ENCODE measurements at regions not wholly inside any gene's neighbourhood (a gene's known extent, or its start where the extent isn't known, plus 50 kb on each side); places are given as distances from the start of the nearest gene placed in this dataset.

DNA sequence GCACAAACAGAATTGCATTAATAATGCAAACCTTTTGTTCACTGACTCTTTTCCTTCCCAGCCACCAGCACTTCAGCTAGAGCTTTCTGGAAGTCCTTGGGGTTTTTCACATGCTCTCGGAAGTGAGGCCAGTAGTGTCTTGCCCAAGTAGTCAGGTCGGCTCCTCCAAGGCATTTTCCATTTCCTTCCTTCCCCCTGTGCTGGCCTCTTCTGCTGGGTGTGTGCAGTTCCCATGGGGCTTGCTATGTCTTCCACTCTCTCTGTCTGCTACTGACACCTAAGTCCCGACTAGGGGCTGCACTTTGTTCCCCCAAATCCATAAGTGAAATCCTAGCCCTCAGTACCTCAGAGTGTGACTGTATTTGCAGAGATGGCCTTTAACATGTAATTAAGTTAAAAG is 175.6 kb upstream of the BMPER start:
- no peak for DNase-seq

DNA sequence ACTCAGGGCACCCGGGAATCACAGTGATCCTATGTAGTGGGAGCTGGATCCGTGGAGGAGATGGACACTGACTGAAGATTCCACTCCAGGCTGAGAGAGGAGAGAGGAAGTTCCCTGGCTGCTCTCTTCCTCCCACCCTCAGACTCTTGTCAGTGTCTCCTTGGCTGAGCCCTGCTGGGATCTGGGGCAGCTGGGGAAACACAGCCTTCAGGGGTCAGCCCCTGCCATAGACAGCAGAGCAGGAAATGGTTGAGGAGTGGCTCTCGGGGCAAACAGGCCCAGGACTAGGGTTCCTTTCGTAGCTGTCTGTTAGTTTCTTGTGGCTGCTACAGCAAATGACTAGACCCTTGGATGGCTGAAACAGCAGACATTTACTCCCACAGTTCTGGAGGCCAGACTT is 174.4 kb upstream of the BMPER start:
- DNase-seq = no peak

DNA sequence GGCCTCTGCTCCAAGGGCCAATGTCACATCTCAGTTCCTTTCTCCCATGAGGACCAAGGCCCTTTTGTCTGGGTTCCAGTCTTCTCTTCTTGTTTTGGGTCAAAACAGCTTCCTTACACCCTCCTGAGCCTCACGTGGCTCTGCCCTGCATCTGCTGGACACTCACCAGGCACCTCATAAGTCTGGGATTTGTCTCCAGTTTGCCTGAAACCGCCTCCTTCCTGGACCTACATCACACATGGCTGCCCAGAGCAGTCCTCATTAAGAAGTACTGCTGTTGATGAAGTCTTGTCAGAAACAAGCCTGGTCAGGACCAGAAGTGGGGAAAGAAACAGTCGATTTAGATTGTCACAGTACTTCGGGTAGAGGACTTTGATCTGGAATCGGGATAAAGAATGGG is 173.4 kb upstream of the BMPER start:
- DNase-seq = no peak

DNA sequence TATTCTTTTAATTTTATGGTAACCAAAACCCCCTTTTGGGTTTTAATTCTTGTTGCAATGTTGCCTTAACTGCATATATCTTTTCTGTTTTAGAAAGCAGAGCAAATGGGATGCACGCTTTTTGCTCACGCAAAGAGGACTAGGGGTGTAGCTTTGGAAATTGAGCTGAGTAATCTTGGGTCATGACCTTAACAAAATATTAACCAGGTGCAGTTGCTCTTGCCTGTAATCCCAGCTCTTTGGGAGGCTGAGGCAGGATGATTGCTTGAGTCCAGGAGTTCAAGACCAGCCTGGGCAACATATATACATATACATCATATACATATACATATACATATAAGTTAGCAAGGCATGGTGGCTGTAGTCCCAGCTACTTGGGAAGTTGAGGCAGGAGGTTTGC is 172.9 kb upstream of the BMPER start:
- DNase-seq = no peak

DNA sequence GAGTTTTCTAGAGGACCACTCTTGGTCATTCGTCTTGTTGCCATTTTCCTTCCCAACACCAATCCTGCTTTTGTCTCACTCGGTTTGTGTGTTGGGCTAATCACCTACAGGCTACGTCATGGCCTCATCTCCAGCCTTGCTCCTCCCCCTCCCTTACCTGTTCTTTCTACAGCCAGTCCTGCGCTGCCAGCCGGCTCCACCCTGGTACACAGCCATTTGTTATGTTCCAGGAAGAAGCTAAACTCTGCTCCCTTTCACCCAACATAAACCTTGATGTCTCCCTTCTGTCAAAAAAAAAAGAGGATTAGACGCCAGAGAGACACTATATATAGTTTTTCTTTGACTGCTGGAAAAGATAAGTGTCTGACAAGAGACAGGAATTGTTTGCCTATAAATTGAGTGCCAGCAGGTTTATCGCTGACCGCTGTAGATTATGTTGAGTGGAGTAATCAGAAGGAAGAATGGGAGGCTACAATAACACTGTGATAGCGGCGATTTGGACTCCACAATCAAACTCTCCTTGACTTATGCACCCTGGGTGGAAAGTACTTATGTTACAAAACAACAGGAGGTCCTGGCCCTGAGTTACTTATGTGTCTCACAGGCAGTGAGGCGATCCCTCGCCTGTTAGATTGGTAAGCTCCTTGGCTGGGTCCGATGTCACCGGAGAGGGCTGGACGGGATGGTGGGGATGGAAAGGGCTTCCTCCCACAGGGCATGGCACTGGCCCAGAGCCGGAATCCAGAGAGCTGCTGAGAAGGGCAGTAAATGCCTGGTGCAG is 171.3 kb upstream of the BMPER start:
- DNase-seq = peak; percentile 81

DNA sequence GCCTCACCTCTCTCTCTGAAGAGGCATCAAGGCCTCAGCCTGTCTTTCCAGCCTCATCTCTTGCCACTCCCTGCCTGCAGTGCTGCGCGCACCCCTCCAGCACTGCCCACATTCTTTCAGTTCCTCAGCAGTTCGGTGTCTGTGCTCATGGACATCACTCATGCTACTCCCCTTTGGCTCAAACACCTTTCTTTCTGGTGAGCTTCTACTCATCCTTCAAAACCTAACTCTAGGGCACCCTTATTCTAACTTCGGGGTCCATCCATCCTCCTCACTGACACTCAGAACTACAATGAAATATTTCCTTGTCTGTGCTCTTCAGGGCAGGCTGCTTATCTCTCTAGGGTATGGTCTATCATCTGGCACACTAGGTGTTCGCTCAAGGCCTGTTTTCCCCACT is 169.9 kb upstream of the BMPER start:
- DNase-seq = no peak

DNA sequence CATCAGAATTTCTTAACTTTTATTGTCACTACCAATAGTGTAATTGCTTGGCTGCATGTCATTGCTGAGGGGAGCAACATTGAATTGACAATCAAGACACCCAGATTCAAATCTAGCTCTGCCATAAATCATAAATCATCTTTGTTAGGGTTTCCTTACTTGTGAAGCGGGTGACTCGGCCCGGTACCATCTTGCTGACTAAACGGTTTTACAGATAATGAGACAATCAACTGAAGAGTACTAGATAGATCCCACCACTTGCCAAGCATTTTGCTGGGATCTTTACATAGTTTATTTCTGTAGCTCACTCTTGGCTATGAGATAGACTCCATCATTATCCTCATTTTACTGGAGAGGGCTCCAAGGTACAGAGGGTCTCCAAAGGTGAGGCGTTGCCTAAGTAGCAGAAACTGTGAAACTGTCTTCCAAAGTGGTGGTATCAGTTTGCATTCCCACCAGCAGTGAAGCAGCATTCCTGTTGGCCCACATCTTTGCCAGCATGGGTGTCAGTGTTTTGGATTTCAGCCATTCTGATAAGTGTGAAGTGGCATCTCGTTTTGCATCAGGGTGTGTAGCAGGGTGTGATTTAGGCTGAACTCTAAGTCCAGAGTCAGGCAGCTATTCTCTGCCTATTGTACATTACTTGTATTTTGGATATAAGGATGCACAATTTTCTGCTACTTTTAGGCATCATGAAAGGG is 168.7 kb upstream of the BMPER start:
- DNase-seq = no peak

DNA sequence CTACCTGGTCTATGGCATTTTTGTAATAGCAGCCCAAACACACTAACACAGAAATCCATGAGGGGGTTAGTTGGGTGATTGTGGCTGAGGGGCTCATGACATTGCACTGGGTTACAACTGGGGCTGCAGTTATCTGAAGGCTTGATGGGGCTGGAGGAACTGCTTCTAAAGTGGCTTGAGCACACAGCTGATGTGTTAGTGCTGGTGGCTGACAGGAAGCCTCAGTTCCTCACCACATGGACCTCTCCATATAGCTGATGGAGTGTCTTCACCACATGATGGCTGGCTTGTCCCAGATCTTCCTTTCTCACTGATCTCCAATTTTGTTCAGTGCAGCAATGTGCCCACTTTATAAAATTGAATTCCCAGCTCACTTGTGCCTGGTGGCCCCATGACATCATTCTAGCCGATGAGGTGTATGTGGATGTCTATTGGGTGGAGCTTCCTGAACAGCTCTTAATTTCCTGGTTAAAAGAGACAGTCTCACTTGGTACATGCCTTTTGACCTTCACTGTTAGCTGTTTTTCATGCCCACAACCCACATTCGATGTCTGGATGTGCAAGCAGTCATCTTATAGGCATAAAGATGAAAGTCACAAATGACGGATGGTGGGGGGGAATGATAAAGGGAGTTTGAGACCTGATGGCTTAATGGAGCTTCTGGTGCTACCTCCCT is 166.9 kb upstream of the BMPER start:
- no peak for DNase-seq

DNA sequence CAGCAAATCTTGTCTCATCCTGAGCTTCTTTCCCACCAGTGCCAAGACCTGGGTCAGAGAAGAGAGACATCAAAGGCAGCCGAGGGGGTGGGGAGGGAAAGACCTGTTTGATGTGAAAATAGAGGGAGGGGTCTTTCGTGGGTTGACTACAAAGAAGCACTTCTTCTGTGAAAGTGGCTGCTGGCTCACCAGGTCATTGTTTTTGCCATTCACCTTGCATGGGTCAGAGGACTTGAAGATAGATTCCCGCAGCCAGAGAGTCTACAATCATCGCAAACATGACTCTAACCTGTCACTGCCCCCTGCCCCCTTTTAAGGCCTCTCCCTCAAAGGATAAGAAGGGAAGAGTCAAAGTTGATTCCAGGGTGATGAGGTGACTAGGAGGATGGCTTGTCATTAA is 166.1 kb upstream of the BMPER start:
- no peak for DNase-seq

DNA sequence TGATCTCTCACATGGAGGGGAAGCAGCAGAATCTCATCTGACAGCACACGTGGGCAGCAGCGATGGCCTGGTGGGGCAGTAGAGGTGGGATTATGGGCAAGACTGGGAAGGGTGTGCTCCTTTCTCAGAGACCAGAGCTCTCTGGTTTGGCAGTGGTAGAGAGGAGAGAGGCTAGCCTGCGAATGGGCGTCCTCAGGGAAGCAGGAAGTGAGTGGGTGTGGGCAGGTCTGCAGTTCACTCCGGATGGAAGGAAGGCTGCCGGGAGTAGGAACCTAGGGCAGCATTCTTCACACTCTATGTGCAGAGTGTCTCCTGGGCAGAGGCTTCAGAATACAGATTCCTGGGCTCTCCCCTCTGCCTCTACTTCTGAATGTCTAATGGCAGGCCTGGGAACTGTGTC is 162.8 kb upstream of the BMPER start:
- DNase-seq = no peak

DNA sequence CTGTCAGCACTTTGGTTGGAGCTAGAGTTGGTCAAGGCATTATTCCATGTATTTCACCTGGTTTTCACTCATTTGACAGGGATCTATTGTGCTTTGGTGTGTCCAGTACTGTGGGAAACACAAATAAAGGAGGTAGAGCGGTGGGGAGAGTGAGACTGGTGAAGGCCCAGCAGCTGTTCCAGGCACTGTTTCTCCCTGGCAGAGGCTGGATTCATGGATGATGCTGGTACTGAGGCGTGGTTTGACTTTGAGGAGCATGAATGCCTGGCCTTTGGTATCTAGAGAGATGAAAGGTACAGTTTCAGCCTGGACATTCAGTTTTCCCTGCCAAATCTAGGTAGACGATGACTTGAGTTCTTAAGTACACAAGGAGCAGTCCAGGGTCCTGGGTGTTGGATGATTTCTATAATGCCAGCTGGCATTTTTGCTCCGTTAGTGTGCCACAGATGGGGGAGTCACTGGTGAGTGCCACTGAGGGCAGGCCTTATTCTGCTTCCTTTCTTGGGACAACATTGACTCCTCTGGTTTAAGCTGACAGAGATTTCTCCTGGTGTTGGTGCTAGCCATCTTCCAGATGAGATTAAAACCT is 162.2 kb upstream of the BMPER start:
- DNase-seq = no peak

DNA sequence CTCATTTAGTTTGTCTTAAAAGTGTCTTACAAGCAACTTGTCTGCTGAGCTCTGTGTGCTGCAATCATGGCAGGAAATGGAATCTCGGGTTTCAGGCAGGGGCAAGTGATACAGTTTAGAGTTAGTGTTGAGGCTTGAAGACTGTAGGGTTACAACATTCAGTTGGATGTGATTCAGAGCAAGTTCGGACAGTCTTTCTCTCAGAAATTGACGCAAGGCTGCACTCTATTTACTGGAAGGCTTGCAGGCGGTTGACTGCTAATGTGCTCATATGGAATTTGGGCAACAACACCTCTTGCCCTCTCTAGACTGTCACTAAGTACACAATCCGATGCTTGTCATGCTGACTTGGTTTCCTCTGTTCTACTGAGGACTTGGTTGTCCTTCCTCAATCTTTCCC is 161.7 kb upstream of the BMPER start:
- no peak for DNase-seq

DNA sequence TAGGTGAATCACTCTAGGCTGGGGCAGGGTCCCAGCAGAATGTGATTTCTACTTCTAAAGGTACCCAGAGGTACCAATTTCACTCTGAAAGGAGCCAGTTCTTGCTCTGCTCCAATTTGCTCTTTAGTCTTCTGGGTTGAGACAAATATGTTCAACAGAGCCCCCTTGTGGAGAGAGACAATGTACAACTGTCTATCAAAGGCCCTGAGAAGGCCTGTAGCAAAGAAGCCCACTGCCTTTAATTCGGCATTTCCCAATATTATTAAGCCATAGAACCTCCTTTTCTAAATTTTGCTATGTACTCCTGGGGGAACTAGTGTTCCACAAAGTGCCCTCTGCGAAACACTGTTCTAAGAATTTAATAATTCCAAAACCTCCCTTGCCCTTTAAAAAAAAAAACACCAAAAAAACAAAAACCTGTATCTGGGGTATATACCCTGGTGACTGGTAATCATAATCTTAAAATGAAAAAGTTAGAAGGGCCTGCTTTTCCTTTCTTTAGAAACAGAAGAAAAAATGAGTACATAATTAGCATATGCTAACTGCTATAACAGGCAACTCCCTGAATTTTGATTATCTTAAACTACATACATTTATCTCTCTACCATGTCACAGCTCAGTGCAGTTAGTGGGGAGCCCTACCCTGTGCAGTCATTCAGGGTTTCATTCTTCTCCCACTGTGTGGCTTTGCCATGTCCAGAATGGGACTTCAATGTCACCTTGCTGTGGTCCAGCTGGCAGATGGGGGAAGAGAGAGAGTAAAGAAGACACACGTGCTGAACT is 160.9 kb upstream of the BMPER start:
- no peak for DNase-seq

DNA sequence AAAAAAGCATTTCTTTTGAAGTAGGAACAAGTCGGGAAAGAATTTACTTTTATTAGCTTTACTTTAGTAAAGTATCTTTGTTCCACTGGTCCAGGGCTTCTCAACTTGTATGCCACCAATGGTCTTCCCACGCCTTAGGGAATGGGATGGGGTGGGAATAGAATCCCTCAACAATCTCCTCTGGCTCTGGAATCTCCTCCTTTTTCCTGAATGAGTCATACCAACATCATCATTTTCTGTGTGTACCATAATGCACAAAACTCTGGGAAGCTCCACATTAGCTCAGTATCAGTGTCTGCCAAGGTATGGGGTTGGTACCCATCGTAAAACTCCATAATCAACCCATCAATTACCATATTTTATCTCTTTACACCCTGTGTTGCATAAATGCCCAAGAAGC is 159.4 kb upstream of the BMPER start:
- DNase-seq = no peak

DNA sequence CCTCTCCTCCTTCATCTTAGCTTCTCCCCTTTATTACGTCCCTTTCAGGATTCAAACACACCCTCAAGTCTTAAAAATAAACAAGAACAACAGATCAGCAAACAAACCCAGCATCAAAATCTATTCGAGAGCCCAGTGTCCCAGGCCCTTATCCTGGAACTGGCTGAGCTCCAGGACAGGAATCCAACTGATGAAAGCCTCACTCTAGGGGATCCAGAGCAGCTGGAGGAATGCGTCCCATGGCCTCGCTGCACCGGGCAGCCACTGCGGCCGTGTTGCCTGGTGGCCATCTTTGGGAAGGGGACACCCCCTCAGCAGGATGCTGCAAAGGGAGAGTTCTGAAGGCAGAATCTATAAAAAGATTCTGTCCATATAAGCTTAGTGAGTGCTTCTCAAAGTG is 156.5 kb upstream of the BMPER start:
- no peak for DNase-seq

DNA sequence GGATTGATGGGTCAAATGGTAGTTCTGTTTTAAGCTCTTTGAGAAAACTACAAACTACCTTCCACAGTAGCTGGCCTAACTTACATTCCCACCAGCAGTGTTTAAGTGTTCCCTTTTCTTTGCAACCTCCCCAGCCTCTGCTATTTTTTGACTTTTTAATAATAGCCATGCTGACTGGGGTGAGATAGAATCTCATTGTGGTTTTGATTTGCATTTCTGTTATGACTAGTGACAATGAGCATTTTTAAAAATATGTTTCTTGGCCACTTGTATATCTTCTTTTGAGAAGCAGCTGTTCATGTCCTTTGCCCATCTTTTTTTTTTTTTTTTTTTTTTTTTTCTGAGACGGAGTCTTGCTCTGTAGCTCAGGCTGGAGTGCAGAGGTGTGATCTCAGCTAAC is 155.2 kb upstream of the BMPER start:
- DNase-seq = no peak

DNA sequence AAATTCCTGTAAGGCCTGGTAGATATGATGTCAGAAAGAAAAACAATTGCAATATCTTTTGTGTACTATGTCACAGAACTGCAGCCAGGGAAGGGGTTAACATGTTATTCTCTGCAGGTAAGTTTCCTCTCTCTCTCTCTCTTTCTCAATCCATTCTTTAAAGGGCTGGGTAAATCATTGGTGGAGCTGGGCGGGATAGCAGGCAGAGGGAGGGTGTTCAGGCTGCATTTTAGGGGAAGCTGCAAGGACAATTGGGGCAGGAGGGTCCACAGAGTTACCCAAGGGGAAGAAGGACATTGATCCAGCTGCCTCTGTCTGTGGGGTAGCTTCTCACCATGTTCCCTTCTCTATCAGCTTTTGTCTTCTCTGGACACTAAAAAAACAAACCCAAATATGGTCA is 153.9 kb upstream of the BMPER start:
- DNase-seq = no peak

DNA sequence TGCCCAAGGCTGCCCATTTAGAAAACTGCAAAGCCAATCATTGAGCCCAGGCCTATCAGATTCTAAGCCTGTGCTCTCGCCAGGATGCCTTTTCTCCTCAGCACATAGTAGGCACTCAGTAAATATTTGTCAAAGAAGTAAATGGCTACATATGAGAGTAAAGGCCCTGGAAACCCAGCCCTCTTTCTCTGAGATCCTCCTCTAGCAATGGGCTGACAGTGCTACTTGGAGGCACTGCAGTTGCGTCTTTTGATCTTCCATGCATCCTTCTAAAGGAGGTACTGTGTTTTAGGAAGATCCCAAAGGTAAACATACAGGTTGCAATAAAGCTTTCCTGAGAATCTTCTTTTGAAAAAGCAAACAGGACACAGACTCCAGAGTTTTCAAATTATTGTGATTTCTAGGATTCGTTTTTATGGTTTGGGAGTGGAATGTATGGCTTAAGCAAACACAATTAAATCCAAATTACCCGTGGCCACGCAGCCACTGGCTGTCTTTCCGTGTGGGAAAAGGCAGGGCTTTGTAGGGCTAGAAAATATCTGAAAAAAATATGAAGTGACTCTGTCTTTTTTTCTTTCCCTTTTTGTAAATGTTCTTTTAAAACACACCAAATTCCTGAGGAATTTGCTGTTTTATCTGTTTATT is 151.3 kb upstream of the BMPER start:
- no peak for DNase-seq

DNA sequence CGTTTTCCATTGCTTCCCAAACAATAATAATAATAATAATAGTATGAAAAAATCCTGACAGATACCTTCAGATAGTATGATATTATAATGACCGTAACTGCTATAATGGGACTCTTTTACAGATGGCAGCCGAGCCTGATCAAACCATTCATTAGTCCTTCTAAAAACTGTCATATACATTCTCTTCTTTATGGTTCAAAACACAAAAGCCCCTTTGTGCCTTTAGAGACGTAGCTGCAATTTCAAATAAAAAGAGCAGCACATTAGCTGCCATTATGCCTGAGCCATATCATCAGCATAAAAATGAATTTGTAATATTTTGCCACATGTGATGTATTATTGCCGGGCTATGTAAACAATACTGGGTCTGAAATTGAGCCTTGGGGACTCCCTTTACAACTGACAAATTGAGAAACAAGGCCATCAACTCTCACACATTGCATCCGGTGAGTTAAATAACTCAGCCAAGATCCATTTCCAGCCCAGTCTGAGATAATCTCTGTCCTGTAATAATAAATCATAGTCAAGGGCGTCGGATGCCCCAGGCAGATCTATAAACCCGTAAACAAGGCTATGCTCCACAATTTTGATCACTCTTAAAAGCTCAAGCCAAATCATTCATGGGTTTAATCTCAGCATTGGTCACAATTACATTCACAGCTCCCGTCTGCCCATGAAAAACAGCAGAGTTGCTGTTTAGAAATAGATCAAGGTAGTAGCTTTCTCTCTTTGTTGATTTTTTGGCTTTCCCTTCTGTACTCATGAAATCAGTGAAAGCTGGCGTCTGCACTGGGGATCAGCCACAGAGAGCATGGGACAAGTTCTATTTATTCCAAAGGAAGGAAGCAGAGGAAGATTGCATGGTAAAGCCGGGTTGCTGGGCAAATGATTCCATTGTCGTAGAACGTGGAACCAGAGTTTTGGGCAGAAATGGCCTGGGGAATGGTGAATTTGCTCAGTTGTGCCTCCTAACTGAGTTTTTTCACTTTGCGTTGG is 150.1 kb upstream of the BMPER start:
- DNase-seq = no peak

DNA sequence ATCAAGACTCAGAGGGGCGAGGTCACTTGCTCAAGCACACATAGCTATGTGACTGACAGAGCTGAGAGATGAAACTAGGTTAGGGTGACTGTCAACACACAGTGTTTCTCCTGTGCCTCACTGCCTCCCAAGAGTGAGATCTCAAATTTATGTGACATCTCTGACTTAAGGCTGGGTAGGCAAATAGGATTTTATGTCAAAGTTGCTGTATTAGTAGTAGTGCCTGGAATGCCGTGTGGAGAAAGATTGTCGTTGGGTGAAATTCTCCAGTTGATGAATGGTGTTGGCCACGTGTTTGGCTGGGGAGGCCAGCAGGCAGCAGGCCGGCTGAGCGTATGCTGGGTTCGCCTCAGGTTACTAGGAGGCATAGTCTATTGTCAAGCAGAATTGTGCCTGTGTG is 148.3 kb upstream of the BMPER start:
- no peak for DNase-seq

DNA sequence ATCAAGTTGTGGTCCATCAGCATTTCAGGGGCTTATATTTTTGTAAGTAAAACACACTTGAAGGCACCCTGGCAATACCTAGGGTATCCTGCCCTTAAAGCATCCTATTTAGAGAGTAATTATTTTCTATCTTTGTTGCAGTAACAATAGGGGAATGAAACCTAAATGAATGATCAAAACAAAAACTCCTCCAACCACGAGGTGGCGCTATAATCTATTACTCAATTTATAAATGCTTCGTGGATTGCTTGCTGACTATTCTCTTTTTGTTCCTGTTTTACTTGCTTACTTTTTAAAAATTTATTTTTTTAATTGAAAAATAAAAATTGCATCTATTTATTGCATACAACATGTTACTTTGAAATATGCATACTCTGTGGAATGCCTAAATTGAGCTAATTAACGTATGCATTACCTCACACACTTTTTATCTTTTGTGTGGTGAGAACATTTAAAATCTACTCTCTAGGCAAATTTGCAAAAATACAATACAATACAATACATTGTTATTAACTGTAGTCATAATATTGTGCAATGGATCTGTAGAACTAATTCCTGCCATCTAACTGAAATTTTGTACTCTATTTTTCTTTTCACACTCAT is 147.7 kb upstream of the BMPER start:
- DNase-seq = no peak

Data from NCI-H510A (cell line).